ENCODE measurements at regions not wholly inside any gene's neighbourhood (a gene's known extent, or its start where the extent isn't known, plus 50 kb on each side); places are given as distances from the start of the nearest gene placed in this dataset.

DNA sequence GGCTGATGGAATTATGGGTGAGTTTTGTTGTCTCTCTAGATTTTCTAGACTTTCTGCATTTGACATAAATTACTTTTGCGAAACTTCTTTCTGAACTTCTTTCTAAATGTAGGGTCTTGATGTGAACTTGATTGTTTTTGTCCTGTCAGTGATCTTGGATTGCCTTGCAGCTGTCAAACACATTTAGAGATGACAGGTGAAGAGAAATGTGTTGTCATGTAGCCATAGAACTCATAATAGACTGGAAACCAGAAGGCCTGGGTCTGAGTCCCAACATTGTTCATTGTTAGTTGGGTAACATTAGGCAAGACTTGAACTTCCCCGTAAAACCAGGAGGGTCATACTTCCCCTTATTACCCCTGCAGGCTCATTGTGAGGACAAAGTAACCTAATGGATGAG lies 109.0 kb downstream of the LRIG3 start:
- no peaks in the 10 kb centered on the region for H3K36me3 ChIP-seq
- no peaks in the 10 kb centered on the region for H3K9me3 ChIP-seq
- ATAC-seq, result no peak
- H3K4me3 ChIP-seq, result no peak overlapping the region
- H3K4me1 ChIP-seq, result peaks cover 0 to 16% (median 0%) of the 10 kb centered on the region in 12 donors
- TF ChIP-seq, protein P1, sequence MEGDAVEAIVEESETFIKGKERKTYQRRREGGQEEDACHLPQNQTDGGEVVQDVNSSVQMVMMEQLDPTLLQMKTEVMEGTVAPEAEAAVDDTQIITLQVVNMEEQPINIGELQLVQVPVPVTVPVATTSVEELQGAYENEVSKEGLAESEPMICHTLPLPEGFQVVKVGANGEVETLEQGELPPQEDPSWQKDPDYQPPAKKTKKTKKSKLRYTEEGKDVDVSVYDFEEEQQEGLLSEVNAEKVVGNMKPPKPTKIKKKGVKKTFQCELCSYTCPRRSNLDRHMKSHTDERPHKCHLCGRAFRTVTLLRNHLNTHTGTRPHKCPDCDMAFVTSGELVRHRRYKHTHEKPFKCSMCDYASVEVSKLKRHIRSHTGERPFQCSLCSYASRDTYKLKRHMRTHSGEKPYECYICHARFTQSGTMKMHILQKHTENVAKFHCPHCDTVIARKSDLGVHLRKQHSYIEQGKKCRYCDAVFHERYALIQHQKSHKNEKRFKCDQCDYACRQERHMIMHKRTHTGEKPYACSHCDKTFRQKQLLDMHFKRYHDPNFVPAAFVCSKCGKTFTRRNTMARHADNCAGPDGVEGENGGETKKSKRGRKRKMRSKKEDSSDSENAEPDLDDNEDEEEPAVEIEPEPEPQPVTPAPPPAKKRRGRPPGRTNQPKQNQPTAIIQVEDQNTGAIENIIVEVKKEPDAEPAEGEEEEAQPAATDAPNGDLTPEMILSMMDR (IDR thresholded peaks at IDR 0.05), result no peak
- TF ChIP-seq POLR2A (IDR thresholded peaks at IDR 0.05), result no peak
- DNase-seq, result no peak
- 88 to 94% (median 90%) methylated on average over 2 of the region's 2 CpGs for WGBS, 4 donors
- H3K27ac ChIP-seq, result no peak overlapping the region
- no peaks in the 10 kb centered on the region for H3K27me3 ChIP-seq
- intact Hi-C loops (cut with DNase I), result no loop called here

DNA sequence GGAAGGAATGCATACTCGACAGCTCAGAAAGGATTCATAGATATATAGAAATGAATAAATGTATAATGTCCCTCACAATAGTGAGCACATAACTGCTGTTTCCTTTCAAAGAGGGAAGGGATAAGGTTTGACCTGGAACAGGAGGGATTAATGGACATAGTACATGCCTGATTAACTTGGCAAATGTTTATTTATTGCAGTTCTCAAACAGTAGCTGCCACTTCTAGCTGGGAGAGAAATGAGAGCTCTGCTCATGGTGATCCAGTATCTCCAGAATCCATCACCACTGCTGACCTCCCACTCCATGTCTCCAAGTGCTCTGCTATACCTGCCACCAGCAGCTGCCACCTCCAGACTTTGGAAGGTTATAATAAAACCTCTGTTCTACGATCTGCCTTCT lies 108.1 kb downstream of the LRIG3 start:
- H3K9me3 ChIP-seq, result no peaks in the 10 kb centered on the region
- no peak overlapping the region for H3K4me3 ChIP-seq
- intact Hi-C loops (cut with DNase I), result no loop called here
- H3K36me3 ChIP-seq, result no peaks in the 10 kb centered on the region
- H3K27ac ChIP-seq, result no peak overlapping the region
- ATAC-seq (no peak), DNase-seq (no peak)
- no peaks in the 10 kb centered on the region for H3K27me3 ChIP-seq
- TF ChIP-seq, protein P1 (IDR thresholded peaks at IDR 0.05), result no peak
- no peak for TF ChIP-seq POLR2A (IDR thresholded peaks at IDR 0.05)
- peaks cover 0 to 16% (median 0%) of the 10 kb centered on the region in 12 donors for H3K4me1 ChIP-seq
- WGBS, 4 donors, result 47 to 67% (median 59%) methylated on average over 2 of the region's 2 CpGs

DNA sequence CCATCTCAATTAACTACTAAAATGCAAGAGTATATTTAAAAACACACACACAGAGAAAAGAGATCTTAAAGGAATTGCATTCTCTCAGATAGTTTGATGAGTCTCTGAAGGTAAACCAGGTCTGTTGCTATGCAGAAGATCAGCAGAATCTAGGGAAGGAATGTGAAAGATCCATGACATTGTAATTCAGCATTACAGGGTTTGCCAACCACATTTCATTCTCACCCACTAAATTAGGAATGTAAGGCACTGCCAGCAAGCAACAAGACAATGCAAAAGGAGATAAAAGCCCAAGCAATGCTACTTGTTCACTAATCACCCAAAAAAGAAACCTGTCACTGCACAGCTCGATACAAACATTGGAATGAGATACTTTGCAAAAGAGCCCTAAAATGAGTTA lies 106.3 kb downstream of the LRIG3 start:
- no peaks in the 10 kb centered on the region for H3K27me3 ChIP-seq
- H3K9me3 ChIP-seq, result no peaks in the 10 kb centered on the region
- H3K27ac ChIP-seq, result no peak overlapping the region
- H3K36me3 ChIP-seq, result no peaks in the 10 kb centered on the region
- H3K4me1 ChIP-seq, result peaks cover 0 to 16% (median 0%) of the 10 kb centered on the region in 12 donors
- no peak overlapping the region for H3K4me3 ChIP-seq
- intact Hi-C loops (cut with DNase I), result no loop called here
- DNase-seq, result no peak
- no peak for ATAC-seq
- WGBS, 4 donors, result 26 to 39% (median 34%) methylated on average over 1 of the region's 1 CpG
- TF ChIP-seq POLR2A (IDR thresholded peaks at IDR 0.05), result no peak
- TF ChIP-seq, protein P1 (IDR thresholded peaks at IDR 0.05), result no peak

DNA sequence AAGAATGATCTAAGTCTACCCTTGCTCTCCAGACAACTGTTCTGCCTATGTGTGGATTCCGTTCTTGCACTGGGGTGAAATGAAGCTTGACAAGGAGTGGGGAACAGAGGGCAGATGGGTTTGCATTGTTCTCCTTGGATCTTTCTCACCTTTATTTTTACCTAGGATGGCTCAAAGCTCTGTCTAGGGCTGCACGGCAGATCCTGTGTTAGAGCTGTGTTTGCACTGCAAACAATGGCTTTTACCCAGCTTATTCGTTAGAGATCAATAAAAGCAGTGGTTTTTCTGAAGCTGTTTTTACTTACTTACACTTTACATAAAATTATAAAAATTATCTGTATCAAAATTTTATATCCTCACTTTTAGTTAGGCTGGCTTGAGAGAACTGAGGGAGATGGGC lies 105.1 kb downstream of the LRIG3 start:
- H3K9me3 ChIP-seq, result no peaks in the 10 kb centered on the region
- no peaks in the 10 kb centered on the region for H3K36me3 ChIP-seq
- ATAC-seq, result no peak
- intact Hi-C loops (cut with DNase I), result no loop called here
- no peak overlapping the region for H3K4me3 ChIP-seq
- no peak for DNase-seq
- H3K27ac ChIP-seq, result no peak overlapping the region
- peaks cover 0 to 16% (median 0%) of the 10 kb centered on the region in 12 donors for H3K4me1 ChIP-seq
- 91 to 95% (median 93%) methylated on average over 3 of the region's 3 CpGs for WGBS, 4 donors
- no peak for TF ChIP-seq POLR2A (IDR thresholded peaks at IDR 0.05)
- TF ChIP-seq, protein P1 (IDR thresholded peaks at IDR 0.05), result no peak
- no peaks in the 10 kb centered on the region for H3K27me3 ChIP-seq
